Suprapubic skin (tissue), 4 donors: ENCODE measurements at regions not wholly inside any gene's neighbourhood (a gene's known extent, or its start where the extent isn't known, plus 50 kb on each side); places are given as distances from the start of the nearest gene placed in this dataset.

Source experiments
- CTCF ChIP-seq, 2 donors: fragments of 200-600 bp in 1 of 2; fragments of 450-650 bp in 1 of 2; sonication (generic) in 1 of 2; IDR thresholded peaks; one replicate each; pipeline ENCODE4 v1.5.1; 2016 to 2019; ENCODE audit warnings: antibody characterized with exemption in 2 of 2, mild to moderate bottlenecking in 1 of 2, moderate library complexity in 1 of 2
- EP300 ChIP-seq: sonication (generic); formaldehyde crosslinking; IDR thresholded peaks from one replicate; pipeline ENCODE4 v1.6.1; 2017; ENCODE audit warnings: antibody characterized with exemption
- POLR2A ChIP-seq, 2 donors: fragments of 450-650 bp; IDR thresholded peaks; one replicate each; pipeline ENCODE4 v1.6.1; 2017; ENCODE audit warnings: antibody characterized with exemption in 2 of 2, mild to moderate bottlenecking in 2 of 2, moderate library complexity in 2 of 2
- POLR2AphosphoS5 ChIP-seq, 3 donors: sonication (generic); formaldehyde crosslinking; IDR thresholded peaks; one replicate each; pipeline ENCODE4 v1.6.1; 2017; ENCODE audit warnings: antibody characterized with exemption in 3 of 3

- TF ChIP-seq CTCF (IDR thresholded peaks at IDR 0.05) (no peak), POLR2AphosphoS5 (IDR thresholded peaks at IDR 0.05) (no peak), POLR2A (IDR thresholded peaks at IDR 0.05) (no peak), EP300 (no peak)
These were observed 314.5 kb downstream of the TMEM161B start for GRCh38 chr5:87954121-87954520.
